ENCODE measurements at regions not wholly inside any gene's neighbourhood (a gene's known extent, or its start where the extent isn't known, plus 50 kb on each side); places are given as distances from the start of the nearest gene placed in this dataset.

DNA sequence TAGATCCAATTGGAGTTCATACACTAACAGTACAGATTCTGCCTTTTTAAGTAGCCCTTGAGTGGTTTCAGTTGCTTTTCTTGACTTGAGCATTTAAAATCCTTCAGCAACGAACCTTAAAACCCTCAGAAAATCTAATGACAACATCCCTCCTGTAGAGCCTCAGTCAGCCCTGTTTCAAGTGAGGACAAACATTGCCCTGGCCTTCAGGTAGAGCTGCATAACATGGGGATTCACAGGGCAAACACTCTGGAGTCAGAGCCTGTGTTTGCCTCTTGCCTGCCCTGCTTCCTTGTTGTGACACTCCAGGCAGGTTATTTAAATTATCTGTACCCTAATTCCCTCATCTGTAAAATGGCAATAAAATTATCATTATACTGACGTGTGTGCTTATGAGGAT is 96.1 kb upstream of the KCNA3 start:
- in situ Hi-C loops (cut with HindIII; ENCODE audit: low pct_ligation_motif_present, low pct_unique_long_range_greater_than_20kb, low sequenced_read_pairs) = no loop called here
- no peak for DNase-seq

DNA sequence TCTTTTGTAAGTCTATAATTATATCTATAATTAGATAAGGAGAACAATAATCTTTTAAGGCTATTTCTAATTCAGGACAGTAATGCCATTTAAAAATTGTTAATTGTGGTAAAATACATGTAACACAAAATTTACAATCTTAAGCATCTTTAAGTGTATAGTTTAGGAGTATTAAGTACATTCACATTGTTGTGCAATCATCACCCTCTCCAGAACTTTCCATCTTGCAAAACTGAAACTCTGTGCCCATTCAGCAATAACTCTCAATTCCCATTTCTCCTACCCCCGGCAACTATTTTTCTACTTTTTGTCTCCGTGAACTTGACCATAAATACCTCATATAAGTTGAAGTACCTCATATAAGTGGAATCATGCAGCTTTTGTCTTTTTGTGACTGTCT is 93.9 kb upstream of the KCNA3 start:
- in situ Hi-C loops (cut with HindIII; ENCODE audit: low pct_ligation_motif_present, low pct_unique_long_range_greater_than_20kb, low sequenced_read_pairs) = no loop called here
- no peak for DNase-seq

DNA sequence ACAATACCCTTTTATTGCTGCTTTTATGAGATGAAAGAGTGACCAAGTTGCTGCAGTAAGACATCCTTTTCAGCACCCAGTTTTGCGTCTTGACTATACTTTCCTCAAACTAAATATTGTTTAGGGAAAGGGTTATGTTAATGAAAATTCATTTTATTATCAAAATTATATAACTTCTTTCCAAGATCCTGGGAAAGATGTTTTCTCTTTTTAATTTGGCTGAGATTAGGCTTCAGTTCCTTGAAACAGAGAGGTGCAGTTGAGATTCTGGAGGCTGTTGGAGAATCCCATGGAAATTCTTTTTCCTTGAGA is 91.6 kb upstream of the KCNA3 start:
- DNase-seq = no peak
- in situ Hi-C loops (cut with HindIII; ENCODE audit: low pct_ligation_motif_present, low pct_unique_long_range_greater_than_20kb, low sequenced_read_pairs) = no loop called here

DNA sequence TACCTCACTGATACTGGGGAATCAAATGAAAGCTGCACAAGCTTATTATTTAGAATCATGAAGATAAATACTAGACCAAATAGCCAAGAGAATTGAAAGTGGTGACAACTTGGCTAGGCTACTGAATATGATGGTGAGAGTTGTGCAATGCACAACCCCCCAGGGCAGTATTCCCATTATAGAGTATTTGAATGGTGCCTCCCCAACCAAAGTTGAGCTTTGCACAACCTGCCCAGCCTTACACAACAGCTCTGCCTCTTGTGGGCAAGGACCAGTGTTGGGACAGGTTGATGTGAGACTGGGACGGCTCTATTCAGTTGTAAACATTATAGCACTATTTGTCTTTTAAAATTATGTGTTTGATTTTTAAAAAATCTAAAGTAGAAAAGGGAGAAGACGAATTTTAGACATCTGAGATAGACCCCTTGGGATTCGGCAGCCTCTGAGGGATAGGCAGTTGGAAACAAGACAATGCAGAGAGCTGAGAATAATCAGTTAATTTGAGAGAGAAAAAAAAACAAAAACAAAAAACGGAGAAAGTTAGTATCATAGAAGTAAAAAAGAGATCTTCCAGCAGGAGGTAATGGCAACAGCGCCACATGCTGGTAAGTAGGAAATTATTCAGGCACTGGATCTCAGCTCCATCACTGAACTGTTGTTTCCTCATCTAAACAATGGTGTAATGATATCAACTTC is 91.0 kb upstream of the KCNA3 start:
- in situ Hi-C loops (cut with HindIII; ENCODE audit: low pct_ligation_motif_present, low pct_unique_long_range_greater_than_20kb, low sequenced_read_pairs) = no loop called here
- peak; percentile 33 for DNase-seq

DNA sequence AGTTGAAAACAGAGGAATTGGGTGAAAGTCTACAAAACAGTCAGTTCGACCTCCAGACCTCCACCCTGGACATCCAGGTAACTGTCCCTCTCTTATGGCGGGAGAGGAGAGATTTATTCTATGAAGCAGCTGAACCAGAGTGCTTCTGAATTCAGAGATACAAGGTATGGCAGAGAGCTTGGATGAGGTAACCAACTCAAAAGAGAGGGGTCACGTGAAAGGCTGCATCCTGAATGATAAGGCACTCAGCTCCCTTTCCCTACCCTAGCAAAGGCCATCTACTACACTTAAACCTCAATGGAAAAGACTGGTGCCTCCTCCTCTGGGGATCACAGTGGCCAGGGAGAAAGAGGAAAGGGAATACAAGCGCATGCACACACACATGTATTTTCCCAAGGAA is 88.4 kb upstream of the KCNA3 start:
- in situ Hi-C loops (cut with HindIII; ENCODE audit: low pct_ligation_motif_present, low pct_unique_long_range_greater_than_20kb, low sequenced_read_pairs) = no loop called here
- DNase-seq = no peak

DNA sequence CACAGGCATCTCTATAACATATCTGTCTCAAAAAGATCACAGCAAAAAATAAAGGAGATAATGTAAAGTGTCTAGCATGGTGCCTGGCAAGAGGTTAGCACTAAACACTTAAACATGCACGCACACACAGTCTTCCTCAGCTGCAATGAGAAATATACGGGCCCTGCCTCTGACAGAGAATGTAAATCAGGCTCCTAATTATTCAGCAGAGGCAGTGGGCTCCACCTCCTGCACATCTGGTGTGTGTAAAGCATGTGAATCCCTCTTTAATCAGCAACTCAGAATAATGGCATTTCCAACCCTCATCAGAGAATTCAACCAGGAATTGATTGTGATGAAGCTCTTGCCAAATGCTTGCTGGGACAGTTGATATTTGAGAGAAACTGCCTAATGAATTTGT is 85.6 kb upstream of the KCNA3 start:
- in situ Hi-C loops (cut with HindIII; ENCODE audit: low pct_ligation_motif_present, low pct_unique_long_range_greater_than_20kb, low sequenced_read_pairs) = no loop called here

DNA sequence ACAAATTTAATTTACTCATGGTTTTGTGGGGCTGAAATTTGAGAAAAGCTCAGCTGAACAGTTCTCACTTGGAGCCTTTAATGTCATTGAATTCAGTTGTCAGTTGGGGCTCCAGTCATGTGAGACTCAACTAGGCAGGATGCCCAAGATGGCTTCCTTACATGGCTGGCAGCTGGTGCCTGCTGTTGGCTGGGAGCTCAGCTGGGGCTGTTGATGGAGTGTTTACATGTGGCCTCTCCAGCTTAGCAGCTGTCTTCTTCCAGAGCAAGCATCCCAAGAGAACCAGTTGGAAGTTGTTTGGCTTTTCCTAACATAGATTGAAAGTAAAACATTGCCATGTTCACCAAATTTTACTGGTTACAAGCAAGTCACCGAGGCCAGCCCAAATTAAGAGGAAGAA is 81.8 kb upstream of the KCNA3 start:
- in situ Hi-C loops (cut with HindIII; ENCODE audit: low pct_ligation_motif_present, low pct_unique_long_range_greater_than_20kb, low sequenced_read_pairs) = no loop called here
- no peak for DNase-seq

More for the DNA sequence above, 85.6 kb upstream of the KCNA3 start:
- DNase-seq = no peak

DNA sequence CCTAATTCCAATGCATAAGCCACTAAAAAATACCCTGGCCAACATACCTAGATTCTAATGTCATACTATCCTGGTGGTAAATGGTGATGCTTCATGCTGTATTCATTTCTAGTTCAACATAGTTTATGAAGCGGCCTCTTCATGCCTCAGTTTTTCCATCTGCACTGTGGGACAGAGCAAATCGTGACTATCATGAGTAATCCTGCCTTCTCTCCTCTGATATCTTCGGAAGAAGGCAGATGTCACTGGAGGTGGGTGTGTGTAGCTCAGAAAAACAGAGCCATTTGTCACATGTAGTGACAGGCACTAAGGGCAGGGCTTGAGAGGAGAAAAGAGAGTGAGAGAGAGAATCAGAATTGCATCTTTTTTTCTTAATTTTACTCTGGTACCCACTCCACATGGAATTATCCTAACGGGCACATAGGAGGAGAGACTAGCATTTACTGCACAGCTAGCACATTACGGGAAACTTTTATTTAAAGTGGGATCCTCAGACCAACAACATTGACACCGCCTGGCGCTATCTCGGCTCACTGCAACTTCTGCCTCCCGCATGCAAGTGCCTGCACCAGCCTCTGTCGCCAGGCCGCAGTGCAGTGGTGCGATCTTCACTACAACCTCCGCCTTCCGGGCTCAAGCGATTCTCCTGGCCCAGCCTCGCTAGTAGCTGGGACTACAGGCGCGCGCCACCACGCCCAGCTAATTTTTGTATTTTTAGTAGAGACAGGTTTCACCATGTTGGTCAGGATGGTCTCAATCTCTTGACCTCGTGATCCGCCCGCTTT is 78.4 kb upstream of the KCNA3 start:
- no peak for DNase-seq
- in situ Hi-C loops (cut with HindIII; ENCODE audit: low pct_ligation_motif_present, low pct_unique_long_range_greater_than_20kb, low sequenced_read_pairs) = no loop called here

DNA sequence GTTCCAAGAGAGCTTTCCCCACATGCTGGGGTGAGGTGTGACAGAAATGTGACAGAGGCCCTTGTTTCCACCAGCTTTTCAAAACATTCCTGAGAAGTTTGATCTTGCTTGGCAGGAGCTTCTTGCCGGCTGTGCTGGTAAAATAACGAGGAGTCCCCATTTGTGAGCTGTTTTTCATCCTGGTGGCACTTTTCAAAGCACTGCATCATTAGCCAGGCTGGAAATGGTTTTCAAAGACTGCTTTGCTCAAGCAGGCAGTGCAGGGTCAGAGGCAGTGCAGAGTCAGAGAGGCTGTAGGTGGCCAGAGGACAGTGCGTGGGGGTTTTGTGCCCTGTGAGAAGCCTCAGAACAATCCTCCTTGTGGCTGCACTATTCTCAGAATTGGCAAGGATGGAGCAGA is 75.8 kb upstream of the KCNA3 start:
- no peak for DNase-seq
- in situ Hi-C loops (cut with HindIII; ENCODE audit: low pct_ligation_motif_present, low pct_unique_long_range_greater_than_20kb, low sequenced_read_pairs) = no loop called here

DNA sequence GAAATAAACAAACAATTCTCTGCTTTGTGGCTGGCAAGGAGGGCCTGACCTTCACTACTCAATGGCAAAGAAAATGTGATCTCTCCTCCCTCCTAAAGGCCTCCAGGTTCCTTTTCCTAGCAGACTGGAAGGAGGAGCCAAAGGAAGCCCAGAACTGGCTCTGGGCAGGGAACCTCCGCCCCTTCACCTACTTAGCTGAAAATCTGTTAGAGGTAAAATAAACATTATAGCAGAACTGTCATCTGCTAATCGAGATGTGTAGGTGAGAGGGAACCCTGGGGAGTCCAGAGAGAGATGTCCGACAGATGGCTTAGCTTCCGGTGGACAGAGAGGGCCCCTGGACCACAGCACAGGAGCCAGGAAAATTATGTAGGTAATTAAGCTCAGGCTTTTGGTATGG is 75.2 kb upstream of the KCNA3 start:
- in situ Hi-C loops (cut with HindIII; ENCODE audit: low pct_ligation_motif_present, low pct_unique_long_range_greater_than_20kb, low sequenced_read_pairs) = no loop called here
- DNase-seq = no peak

DNA sequence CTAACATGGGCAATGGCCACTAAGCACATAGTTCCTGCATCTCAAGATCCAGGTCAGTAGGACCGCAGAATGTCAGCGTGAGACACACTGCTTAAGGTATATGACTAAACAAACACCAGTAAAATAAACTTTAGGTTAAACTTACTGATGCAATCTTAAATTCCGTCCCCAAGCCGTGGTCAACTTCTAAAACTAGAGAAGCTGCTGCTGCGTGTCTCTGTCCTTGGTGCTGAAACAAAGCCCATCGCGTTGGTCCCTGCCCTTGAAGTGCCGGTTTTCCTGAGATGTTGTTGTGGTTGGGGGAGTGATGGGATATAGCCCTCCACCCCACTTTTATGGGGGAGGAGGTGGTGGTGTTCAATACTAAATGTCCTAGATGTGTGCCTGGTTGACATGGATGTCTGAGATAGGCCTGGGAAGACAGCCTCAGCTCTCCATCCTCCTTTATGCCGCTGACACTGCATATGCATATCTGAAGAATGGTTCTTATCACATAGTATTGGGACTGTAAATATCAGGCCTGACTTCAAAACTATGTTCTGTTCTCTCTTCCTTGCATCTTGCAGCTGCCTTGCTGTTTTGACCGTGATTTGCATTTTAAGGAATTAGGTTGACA is 72.0 kb upstream of the KCNA3 start:
- in situ Hi-C loops (cut with HindIII; ENCODE audit: low pct_ligation_motif_present, low pct_unique_long_range_greater_than_20kb, low sequenced_read_pairs) = no loop called here
- peak; percentile 48 for DNase-seq

DNA sequence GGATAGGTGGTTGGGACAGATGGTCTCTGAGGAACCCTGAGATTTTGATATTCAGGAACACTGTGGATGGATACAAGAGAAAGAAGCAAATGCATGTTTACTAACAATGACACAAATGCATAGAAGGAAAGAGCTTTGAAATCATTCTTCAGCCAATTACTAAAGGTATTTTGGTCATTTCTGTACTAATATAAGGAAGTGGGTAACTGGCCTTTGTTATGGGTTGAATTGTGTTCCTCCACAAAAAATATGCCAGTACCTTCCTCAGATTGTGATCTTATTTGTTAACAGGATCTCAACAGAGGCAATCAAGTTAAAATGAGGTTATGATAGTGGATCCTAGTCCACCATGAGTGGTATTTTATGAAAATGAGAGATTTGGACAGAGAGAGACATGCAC is 68.7 kb upstream of the KCNA3 start:
- in situ Hi-C loops (cut with HindIII; ENCODE audit: low pct_ligation_motif_present, low pct_unique_long_range_greater_than_20kb, low sequenced_read_pairs) = no loop called here
- DNase-seq = no peak

DNA sequence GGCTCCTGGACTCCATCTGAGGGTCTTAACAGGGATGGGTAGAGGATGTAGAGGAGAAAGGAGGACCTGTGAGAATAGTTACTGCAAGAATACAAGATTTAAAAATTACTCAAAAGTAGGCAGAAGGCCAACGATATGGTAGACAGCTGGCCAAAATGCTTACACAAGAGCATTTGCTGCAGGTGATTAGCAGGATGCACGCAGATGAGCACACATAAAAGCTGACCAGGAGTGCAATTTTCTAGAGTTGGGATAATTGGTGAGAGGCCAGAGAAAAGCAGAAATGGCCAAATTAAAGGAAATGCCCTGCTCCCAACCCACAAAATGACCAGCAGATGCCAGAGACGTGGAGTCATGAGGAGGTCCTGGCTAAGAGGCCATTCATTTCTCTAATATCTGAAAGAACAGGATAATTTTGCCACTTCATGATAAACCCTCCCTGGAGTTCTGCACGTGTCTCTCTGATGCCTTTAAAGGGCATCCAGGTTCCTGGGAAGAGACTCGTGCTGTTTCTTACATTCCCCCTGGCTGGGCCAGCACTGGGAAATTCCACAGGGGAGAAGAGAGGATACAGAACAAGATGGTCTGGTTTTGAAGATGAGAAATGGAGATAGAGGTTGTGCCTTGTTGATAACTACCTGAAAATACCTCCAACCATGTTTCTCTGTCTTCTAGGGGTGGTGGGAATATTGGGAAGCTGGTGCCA is 62.3 kb upstream of the KCNA3 start:
- in situ Hi-C loops (cut with HindIII; ENCODE audit: low pct_ligation_motif_present, low pct_unique_long_range_greater_than_20kb, low sequenced_read_pairs) = no loop called here
- DNase-seq = no peak

DNA sequence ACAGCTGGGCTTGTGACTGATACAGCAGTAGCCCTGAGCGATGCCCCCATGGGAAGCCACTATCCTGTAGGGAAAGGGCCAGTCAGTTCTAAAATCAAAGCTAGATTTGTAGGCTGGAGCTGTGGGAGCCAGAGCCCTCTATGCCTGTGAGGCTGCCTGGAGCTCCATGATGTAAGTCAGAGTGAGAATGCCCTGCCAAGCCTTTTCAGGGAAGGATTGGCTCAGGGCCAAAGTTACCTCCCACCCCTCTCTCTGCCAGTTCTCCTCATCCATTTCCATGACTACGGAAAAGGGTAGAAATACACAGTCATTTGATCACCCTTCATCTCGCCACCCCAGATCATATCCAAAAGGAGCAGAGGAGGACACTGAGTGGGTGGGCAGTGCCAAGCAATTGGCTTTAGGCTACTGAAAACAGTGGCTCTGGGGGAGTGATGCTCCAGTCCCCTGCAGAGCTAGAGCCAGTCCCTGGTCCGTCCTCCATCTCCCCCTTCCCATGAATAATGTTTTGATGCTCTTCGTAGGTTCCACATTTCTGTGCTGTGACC is 59.5 kb upstream of the KCNA3 start:
- no peak for DNase-seq
- in situ Hi-C loops (cut with HindIII; ENCODE audit: low pct_ligation_motif_present, low pct_unique_long_range_greater_than_20kb, low sequenced_read_pairs) = no loop called here

DNA sequence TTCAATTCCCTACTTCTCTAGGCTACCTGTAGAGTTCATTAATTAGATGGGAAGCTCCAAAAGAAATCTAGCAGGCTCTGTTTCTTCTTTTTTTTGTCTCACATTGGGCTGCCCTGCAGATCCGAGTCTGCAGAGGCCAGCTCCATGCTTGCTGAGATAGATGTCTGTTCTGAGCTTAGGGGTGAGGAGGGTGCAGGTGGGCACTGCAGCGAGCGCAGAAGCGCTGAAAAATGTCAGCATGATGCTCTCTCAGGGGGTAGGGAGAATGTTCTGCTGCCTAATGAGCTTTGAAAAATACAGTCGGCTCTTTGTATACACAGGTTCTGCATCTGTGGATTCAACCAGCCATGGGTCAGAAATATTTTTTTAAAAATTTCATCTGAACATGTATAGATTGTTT is 56.8 kb upstream of the KCNA3 start:
- in situ Hi-C loops (cut with HindIII; ENCODE audit: low pct_ligation_motif_present, low pct_unique_long_range_greater_than_20kb, low sequenced_read_pairs) = no loop called here
- no peak for DNase-seq

DNA sequence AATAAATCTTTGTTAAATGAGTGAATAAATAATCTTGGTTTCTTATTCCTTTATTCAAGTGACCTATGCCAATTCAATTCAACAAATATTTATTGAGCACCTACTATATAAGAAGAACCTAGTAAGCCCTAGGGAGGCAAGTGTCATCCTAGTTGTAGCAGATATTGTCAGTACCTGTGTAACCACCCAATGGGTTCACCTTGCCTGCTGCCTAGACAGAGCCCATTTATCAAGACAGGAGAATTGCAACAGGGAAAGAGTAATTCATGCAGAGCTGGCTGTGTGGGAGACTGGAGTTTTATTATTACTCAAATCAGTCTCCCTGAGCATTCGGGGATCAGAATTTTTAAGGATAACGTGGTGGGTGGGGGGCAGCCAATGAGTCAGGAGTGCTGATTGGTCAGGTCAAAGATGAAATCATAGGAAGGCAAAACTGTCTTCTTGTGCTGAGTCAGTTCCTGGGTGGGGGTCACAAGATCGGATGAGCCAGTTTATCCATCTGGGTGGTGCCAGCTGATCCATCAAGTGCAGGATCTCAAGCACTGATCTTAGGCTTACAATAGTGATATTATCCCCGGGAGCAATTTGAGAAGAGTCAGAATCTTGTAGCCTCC is 53.8 kb upstream of the KCNA3 start:
- in situ Hi-C loops (cut with HindIII; ENCODE audit: low pct_ligation_motif_present, low pct_unique_long_range_greater_than_20kb, low sequenced_read_pairs) = no loop called here
- DNase-seq = no peak

DNA sequence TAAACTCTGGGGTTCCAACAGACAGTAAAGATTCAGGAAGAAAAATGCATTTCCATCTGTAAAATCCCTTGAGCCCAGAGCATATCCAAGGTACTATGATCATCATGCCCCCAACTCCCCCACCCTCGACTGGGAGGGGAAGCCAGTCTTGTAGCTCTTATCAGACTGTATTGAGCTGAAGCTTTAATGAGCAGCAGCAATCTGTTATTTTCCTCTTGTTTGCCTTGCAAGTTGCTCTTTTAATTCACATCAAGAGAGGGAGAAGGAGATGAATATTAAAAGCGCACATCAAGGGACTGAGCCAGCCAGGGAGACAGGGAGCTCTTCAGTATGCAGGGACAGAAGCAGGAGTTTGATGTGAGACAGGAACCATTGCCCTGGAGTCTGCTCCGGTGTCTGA is 52.5 kb upstream of the KCNA3 start:
- DNase-seq = no peak
- in situ Hi-C loops (cut with HindIII; ENCODE audit: low pct_ligation_motif_present, low pct_unique_long_range_greater_than_20kb, low sequenced_read_pairs) = no loop called here

DNA sequence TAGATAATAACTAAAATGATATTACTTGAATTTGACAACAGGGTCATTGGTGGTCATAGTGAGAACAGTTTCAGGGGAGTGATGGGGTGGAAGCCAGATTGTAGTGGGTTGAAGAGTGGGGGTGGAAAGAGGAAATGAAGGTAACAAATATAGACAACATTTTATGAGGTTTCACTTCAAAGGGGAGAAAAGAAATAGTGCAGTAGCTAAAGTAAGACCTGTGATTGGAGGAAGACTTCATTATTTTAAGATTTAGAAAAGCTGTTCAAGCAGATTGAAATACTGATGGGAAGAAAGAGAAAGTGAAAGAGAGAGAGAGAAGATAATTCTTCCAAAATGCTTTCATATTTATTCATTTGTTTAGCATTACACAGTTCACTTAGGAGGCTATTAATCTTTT is 52.0 kb upstream of the KCNA3 start:
- in situ Hi-C loops (cut with HindIII; ENCODE audit: low pct_ligation_motif_present, low pct_unique_long_range_greater_than_20kb, low sequenced_read_pairs) = no loop called here
- DNase-seq = no peak

All from ACHN (cell line).